NT2/D1 (cell line): ENCODE measurements at regions not wholly inside any gene's neighbourhood (a gene's known extent, or its start where the extent isn't known, plus 50 kb on each side); places are given as distances from the start of the nearest gene placed in this dataset.

Source experiments
- DNase-seq: peaks from one replicate; pipeline ENCODE4 v3.0.0-alpha.2; 2011; ENCODE audit warnings: low read depth, low spot score
- H3K27me3 ChIP-seq: 2 replicates; pipeline ENCODE4 v1.6.0; 2011; ENCODE audit warnings: mild to moderate bottlenecking; ENCODE audit not compliant: insufficient read length, insufficient read depth
- H3K36me3 ChIP-seq: 2 replicates; pipeline ENCODE4 v1.6.1; 2011; ENCODE audit warnings: mild to moderate bottlenecking, low read length, mixed read lengths; ENCODE audit not compliant: insufficient read depth, insufficient read length
- H3K4me1 ChIP-seq: 2 replicates; pipeline ENCODE4 v1.5.1; 2011; ENCODE audit not compliant: insufficient read depth, insufficient read length
- H3K4me3 ChIP-seq: 2 replicates; pipeline ENCODE4 v1.5.1; 2011; ENCODE audit warnings: low read depth; ENCODE audit not compliant: insufficient read length
- H3K9ac ChIP-seq: 2 replicates; pipeline ENCODE4 v1.6.0; 2011; ENCODE audit warnings: low read depth; ENCODE audit not compliant: insufficient read length
- H3K9me3 ChIP-seq: 2 replicates; pipeline ENCODE4 v1.5.1; 2011; ENCODE audit warnings: mild to moderate bottlenecking, low read length; ENCODE audit not compliant: insufficient read depth
- SUZ12 ChIP-seq: IDR thresholded peaks from 2 replicates; pipeline ENCODE4 v1.6.1; 2011; ENCODE audit not compliant: insufficient read length, insufficient read depth; ENCODE audit errors: extremely low read depth
- YY1 ChIP-seq: IDR thresholded peaks from 2 replicates; pipeline ENCODE4 v1.6.1; 2011; ENCODE audit not compliant: insufficient read length, insufficient read depth
- ZNF274 ChIP-seq: IDR thresholded peaks from 2 replicates; pipeline ENCODE4 v1.6.1; 2011; ENCODE audit warnings: mild to moderate bottlenecking, low read depth, low read length

GRCh38 chr6:15874821-15875220 is 212.0 kb upstream of the DTNBP1 start:
- no peaks in the 10 kb centered on the region for H3K36me3 ChIP-seq
- no peak overlapping the region for H3K4me3 ChIP-seq
- DNase-seq, result no peak
- no peaks in the 10 kb centered on the region for H3K4me1 ChIP-seq
- no peaks in the 10 kb centered on the region for H3K9me3 ChIP-seq
- TF ChIP-seq YY1, result no peak
- no peak for TF ChIP-seq ZNF274
- TF ChIP-seq SUZ12, result no peak
- H3K27me3 ChIP-seq, result no peaks in the 10 kb centered on the region
- no peak overlapping the region for H3K9ac ChIP-seq

DNA sequence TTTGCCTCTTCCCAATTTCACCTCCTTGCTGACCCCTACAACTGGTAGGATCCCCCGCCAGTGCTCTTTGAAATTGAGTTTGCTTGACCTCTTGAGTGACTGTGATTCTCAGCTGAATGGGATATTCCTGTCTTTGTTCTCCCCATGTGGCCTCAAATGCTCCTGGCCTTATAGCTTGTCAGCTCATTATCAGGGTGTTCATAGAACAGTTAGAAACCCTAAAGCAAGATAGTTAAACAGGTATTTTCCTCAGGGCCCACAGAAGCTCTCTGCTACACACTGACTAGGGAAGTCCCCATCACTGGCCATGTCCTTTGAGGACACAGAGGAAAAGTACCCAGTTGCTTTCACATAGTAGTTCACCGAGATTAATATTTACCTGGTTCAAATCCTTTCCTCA is 211.5 kb upstream of the DTNBP1 start:
- H3K4me3 ChIP-seq, result no peak overlapping the region
- DNase-seq, result no peak
- no peaks in the 10 kb centered on the region for H3K36me3 ChIP-seq
- H3K9me3 ChIP-seq, result no peaks in the 10 kb centered on the region
- no peak overlapping the region for H3K9ac ChIP-seq
- H3K4me1 ChIP-seq, result no peaks in the 10 kb centered on the region
- TF ChIP-seq SUZ12 (no peak), YY1 (no peak), ZNF274 (no peak)
- no peaks in the 10 kb centered on the region for H3K27me3 ChIP-seq

DNA sequence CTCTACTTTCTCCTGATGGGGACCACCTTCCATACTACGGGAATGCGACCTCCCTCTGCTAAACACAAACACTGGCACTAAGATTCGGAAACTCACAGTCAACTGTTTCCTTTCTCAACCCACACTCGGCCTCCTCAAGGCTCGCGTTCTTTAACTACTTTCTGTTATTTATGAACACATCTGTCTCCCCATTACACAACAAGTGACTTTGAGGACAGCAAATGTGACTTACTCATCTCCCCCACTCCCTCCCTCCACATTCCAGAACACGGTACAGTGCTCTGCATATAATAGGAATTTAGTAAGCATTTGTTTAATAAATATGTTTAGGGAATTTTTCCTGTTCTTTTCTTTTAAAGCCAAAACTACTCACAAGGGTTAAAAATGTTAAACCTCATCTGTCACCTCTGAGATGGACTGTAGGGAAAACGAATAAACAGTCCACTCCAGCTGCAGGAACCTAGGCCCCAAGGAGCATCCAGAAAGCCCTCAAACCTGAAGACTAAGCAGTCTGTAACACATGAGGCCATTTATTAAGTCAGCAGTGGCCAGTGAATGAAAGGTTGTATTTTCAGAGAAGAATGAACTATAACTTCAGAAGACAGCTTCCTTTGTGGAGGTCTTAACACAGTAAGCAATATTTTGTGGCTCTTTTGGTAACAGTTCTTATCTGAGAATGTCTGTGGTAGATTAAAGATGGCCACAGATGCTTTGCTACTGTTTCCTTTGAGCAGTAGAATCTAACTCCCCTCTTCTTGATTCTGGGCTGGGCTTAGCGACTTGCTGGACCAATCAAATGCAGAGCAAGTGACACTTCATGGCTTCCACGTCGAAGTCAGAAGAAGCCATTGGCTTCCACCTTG is 209.6 kb upstream of the DTNBP1 start:
- no peaks in the 10 kb centered on the region for H3K27me3 ChIP-seq
- no peaks in the 10 kb centered on the region for H3K36me3 ChIP-seq
- DNase-seq, result no peak
- no peak overlapping the region for H3K9ac ChIP-seq
- no peak for TF ChIP-seq YY1
- no peak for TF ChIP-seq ZNF274
- no peak for TF ChIP-seq SUZ12
- no peak overlapping the region for H3K4me3 ChIP-seq
- no peaks in the 10 kb centered on the region for H3K4me1 ChIP-seq
- H3K9me3 ChIP-seq, result no peaks in the 10 kb centered on the region

GRCh38 chr6:15871276-15871675 is 208.4 kb upstream of the DTNBP1 start:
- Histone ChIP-seq H3K36me3 (no peaks in the 10 kb centered on the region), H3K9ac (no peak overlapping the region), H3K27me3 (no peaks in the 10 kb centered on the region), H3K4me1 (no peaks in the 10 kb centered on the region), H3K9me3 (no peaks in the 10 kb centered on the region), H3K4me3 (no peak overlapping the region)
- no peak for TF ChIP-seq SUZ12
- no peak for TF ChIP-seq YY1
- no peak for TF ChIP-seq ZNF274
- no peak for DNase-seq

DNA sequence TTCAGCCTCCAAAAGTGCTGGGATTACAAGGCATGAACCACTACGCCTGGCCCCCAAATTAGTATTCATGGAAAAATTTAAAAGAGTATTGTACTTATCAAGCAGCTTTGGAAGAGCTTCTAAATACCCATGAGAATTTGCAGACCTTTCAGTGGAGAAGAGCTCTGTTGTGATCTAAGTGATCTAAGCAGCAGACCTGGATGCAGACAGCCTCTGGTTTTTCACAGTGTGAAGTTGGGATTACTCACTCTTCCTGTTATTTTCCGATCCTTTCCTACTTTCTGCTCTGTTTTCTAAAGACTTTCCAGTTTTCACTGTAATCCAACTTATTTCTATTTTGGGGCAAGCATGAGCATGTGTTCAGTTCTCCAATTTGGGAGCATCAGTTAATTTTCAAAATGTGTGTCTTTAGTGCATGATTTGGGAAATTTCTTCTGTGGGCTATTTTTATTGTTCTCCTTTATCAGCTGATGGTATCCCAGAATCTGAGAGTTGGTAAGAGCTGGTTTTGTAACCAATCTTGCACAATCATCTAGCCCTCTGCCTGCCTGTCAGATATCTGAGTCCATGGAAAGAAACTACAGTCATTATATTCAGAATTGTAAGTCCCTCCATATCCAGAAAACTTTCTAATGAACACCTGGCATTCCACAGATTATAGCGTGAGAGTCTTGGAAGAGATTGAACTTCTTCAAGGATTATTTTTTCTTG is 207.7 kb upstream of the DTNBP1 start:
- Histone ChIP-seq H3K36me3 (no peaks in the 10 kb centered on the region), H3K27me3 (no peaks in the 10 kb centered on the region), H3K9me3 (no peaks in the 10 kb centered on the region), H3K4me3 (no peak overlapping the region), H3K9ac (no peak overlapping the region), H3K4me1 (no peaks in the 10 kb centered on the region)
- no peak for DNase-seq
- TF ChIP-seq ZNF274 (no peak), SUZ12 (no peak), YY1 (no peak)

GRCh38 chr6:15864708-15865062 is 201.9 kb upstream of the DTNBP1 start:
- no peak for TF ChIP-seq YY1
- no peak for TF ChIP-seq SUZ12
- TF ChIP-seq ZNF274, result no peak
- H3K27me3 ChIP-seq, result no peaks in the 10 kb centered on the region
- H3K4me3 ChIP-seq, result no peak overlapping the region
- no peaks in the 10 kb centered on the region for H3K9me3 ChIP-seq
- no peaks in the 10 kb centered on the region for H3K4me1 ChIP-seq
- no peaks in the 10 kb centered on the region for H3K36me3 ChIP-seq
- no peak for DNase-seq
- H3K9ac ChIP-seq, result no peak overlapping the region

DNA sequence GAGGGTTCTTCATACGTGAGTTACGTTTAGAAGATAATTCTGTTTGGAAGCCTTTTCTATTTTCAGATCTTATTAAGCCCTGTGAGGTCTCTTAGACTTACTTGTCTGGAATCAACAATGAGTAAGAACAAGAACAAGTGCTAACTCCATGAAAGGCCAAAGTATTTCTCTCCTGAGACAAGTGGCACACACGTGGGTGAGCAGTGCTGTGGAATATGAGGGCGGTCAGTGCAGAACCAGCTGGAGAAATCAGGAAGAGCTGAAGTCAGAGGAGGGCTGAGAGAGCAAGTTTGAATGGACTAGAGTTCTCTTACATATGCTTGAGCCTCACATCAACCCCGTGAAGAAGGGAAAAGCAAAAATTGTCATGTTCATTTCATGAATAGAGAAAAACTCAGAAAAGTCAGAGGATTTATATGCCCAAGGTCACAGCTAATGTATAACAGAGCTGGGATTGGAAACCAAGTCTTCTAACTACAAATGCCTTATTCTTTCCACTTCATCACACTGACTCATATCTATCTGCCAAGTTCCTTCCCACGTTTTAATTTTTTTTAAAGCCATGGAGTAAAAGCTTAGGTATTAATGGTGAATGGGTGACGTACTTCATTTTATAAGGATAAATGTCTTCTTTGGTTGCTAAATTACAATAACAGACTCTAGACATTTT is 201.3 kb upstream of the DTNBP1 start:
- no peak overlapping the region for H3K4me3 ChIP-seq

More for the DNA sequence above, 201.3 kb upstream of the DTNBP1 start:
- Histone ChIP-seq H3K4me1 (no peaks in the 10 kb centered on the region), H3K27me3 (no peaks in the 10 kb centered on the region), H3K36me3 (no peaks in the 10 kb centered on the region), H3K9ac (no peak overlapping the region), H3K9me3 (no peaks in the 10 kb centered on the region)
- no peak for DNase-seq
- TF ChIP-seq SUZ12, result no peak
- TF ChIP-seq ZNF274, result no peak
- no peak for TF ChIP-seq YY1
